T-helper 1 cell treated with Interleukin-12 subunit alpha and Interleukin-12 subunit beta and Interleukin-4 antibody, amounts not matched to agents 30 μg/mL and 1 μg/mL, for 36 hours (primary cell): ENCODE measurements at regions not wholly inside any gene's neighbourhood (a gene's known extent, or its start where the extent isn't known, plus 50 kb on each side); places are given as distances from the start of the nearest gene placed in this dataset.

Source experiments
- H3K27ac Mint-ChIP-seq: one replicate; pipeline ENCODE4 v1.8.0; 2021; ENCODE audit warnings: mild to moderate bottlenecking, mixed read lengths
- H3K27me3 Mint-ChIP-seq: one replicate; pipeline ENCODE4 v1.8.0; 2021; ENCODE audit warnings: low read depth, mixed read lengths
- H3K36me3 Mint-ChIP-seq: one replicate; pipeline ENCODE4 v1.8.0; 2021; ENCODE audit warnings: low read depth, mixed read lengths
- H3K4me1 Mint-ChIP-seq: one replicate; pipeline ENCODE4 v1.8.0; 2021; ENCODE audit warnings: low read depth, mixed read lengths
- H3K4me3 Mint-ChIP-seq: one replicate; pipeline ENCODE4 v1.8.0; 2021; ENCODE audit warnings: mild to moderate bottlenecking, moderate library complexity, mixed read lengths
- H3K9me3 Mint-ChIP-seq: one replicate; pipeline ENCODE4 v1.8.0; 2021; ENCODE audit warnings: mixed read lengths

DNA sequence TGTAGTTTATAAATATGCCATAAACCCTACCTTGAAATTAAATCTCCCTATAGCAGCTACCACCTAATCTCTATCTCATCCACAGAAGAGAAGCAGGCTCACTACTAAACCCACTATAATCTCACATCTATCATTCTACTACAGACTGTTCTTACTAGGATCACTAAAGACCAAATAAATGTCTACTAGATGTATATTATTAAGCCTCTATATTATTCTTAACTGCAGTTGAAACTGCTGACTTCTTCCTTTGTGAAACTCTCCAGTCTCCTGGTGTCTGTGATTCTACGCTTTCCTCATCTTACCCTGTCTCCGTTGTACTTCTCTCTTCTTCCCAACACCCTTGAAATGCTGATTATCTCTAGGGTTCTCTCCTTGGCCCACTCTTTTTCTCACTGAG is 1154.0 kb downstream of the IGSF11 start:
- no peaks in the 10 kb centered on the region for H3K4me1 Mint-ChIP-seq
- no peaks in the 10 kb centered on the region for H3K36me3 Mint-ChIP-seq
- H3K27me3 Mint-ChIP-seq, result no peaks in the 10 kb centered on the region
- no peak overlapping the region for H3K4me3 Mint-ChIP-seq
- H3K9me3 Mint-ChIP-seq, result peaks cover 3% of the 10 kb centered on the region
- no peak overlapping the region for H3K27ac Mint-ChIP-seq

DNA sequence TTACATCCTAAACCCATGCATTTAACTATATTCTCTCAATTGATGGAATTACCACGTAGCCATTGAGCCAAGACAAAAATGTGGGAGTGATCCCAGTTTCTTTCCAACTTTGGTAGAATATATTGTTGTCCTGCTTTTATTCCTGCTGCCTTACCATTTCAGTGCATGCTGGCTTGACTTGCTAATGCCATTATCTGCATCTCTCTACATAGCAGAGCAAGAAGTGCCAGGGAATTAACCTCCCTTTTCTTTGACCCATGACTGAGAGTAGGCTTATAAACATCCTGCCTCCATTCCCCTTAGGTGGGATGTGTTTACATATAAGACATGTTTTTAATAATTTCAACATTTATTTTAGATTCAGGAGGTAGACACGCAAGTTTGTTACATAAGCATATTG is 1153.4 kb downstream of the IGSF11 start:
- H3K27me3 Mint-ChIP-seq, result no peaks in the 10 kb centered on the region
- no peak overlapping the region for H3K27ac Mint-ChIP-seq
- H3K9me3 Mint-ChIP-seq, result peaks cover 3% of the 10 kb centered on the region
- no peaks in the 10 kb centered on the region for H3K4me1 Mint-ChIP-seq
- H3K4me3 Mint-ChIP-seq, result no peak overlapping the region
- H3K36me3 Mint-ChIP-seq, result no peaks in the 10 kb centered on the region

DNA sequence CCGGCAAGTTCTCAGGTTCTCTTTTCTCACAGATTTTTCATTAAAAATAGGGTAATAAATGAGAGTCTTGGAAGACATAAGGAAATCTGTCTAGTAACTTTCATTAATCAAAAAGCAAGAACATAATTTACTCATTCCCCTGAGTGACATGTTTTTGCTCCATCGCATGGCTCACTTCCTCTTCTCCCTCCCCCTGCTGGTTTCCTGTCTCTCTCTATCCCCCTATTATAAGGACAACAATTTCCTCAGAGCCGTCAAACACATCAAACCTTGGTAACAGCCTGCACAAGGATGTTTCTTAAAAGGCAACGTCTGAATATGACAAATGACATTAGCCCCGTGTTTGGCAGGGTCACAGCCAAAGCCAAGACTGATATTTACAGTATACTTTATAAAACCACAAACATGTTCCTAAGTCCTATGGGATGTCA is 1149.6 kb downstream of the IGSF11 start:
- Mint-ChIP-seq H3K4me1 (no peaks in the 10 kb centered on the region), H3K4me3 (no peak overlapping the region), H3K9me3 (peaks cover 3% of the 10 kb centered on the region), H3K27ac (no peak overlapping the region), H3K36me3 (no peaks in the 10 kb centered on the region), H3K27me3 (no peaks in the 10 kb centered on the region)

DNA sequence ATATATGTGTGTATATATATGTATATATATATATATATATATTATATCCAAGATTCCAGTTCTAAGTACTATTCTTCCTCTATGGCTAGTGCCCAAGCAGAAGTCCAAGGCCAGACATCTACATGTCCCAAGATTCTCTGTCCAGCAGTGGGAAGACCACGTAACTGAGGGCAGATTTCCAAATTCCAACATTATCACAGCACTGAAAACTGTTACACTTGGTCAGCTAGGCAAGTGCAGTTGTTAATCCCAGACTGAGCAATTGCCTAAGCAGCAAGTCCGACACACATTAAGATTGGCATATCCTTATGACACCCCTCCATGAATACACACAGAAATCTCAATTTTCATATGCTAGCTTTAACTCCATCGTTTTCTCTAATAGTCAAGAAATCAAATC is 1148.5 kb downstream of the IGSF11 start:
- Mint-ChIP-seq H3K4me1 (no peaks in the 10 kb centered on the region), H3K27ac (no peak overlapping the region), H3K27me3 (no peaks in the 10 kb centered on the region), H3K4me3 (no peak overlapping the region), H3K9me3 (peaks cover 3% of the 10 kb centered on the region), H3K36me3 (no peaks in the 10 kb centered on the region)

DNA sequence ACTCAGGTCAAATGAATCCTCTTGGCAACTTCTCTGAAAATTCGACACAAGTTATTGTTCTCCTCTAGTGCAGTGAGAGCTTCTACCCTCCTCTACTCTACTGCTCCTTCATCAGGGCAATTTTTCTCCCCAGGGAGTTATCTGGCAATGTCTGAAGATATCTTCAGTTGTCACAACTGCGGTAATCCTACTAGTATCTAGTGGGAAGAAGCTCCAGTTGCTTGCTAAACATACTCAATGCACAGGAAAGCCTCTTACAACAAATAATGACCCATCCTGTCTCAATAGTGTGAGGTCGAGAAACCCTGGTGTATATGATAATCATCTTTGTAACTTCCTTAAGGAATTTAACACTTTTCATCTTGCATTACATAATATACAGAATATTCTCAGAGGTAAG is 1147.6 kb downstream of the IGSF11 start:
- Mint-ChIP-seq H3K36me3 (no peaks in the 10 kb centered on the region), H3K27ac (no peak overlapping the region), H3K4me3 (no peak overlapping the region), H3K4me1 (no peaks in the 10 kb centered on the region), H3K9me3 (peaks cover 3% of the 10 kb centered on the region), H3K27me3 (no peaks in the 10 kb centered on the region)

DNA sequence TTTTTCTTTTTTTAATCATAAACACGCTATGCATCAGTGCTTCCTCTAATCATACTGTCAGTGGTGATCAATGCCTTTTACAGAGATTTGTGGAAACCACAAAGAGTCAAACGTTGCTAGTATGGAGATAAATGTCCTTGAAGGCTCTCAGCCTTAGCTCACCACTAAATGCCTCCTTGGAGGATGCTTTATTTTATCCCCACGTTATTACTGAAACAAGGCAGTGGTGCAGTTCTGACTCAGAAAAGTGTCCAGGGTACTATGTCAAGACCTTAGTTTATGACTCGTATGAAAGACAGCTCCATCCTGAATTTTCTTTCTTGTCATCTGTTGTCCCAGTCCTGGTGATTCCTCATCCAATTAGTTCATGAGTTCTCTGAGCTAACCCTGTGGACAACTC is 1146.7 kb downstream of the IGSF11 start:
- Mint-ChIP-seq H3K27me3 (no peaks in the 10 kb centered on the region), H3K27ac (no peak overlapping the region), H3K4me1 (no peaks in the 10 kb centered on the region), H3K9me3 (no peaks in the 10 kb centered on the region), H3K4me3 (no peak overlapping the region), H3K36me3 (no peaks in the 10 kb centered on the region)

DNA sequence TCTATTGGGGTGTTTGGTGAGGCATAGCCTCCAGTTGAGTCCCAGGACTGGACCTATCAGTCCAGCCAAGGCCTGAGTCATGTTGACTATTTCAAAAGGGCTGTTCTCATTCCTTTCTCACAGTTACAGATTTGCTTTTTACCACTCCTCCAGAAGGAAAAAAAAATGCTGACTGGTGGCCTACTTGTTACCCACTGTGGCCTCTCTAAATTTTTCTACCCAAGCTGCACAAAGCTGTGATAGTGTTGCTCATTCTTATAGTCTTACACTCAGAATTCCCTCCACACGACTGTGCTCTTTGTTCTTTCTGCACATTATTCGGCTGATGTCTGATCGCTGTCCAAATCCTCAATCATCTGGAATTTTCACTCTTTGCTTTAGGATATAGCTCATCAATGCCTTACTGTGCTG is 1142.2 kb downstream of the IGSF11 start:
- Mint-ChIP-seq H3K36me3 (no peaks in the 10 kb centered on the region), H3K9me3 (no peaks in the 10 kb centered on the region), H3K4me1 (no peaks in the 10 kb centered on the region), H3K27me3 (no peaks in the 10 kb centered on the region), H3K4me3 (no peak overlapping the region), H3K27ac (no peak overlapping the region)

DNA sequence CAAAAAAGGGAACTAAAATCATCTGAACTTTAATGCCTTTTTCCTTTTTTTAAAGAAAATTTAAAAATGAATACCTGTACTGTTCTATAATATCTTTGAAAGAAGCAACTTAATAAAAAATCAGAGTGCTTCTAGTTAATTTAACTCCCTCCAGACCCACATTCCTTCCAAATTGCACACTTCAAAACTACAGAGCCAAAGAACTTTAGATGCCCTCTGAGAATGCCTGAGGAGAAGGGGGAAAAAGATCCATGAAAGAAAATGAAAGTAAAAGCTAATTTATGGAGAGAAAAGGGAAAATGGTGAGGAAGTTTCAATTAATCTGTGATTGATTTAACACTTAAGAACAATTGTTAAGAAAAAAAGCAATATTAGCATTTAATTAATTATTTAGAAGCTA is 1141.6 kb downstream of the IGSF11 start:
- no peaks in the 10 kb centered on the region for H3K4me1 Mint-ChIP-seq

DNA sequence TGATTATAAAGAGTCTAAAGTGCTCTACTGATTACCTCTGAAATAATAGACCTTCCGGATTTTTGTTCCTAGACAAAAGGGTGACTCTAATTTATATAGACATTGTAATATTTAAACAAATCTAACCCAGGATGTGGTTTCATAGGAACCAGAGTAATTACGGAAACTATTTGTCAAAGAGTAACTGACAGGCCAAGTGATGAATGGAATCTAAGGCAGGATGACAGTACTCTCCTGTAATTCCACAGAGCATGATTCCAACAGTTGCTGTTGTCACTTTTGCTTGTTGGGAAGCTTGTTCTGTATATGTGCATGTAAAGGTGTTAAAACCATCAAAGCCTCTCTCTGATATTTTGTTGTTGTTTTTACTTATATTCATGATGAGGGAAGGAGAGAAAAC is 1141.0 kb downstream of the IGSF11 start:
- Mint-ChIP-seq H3K4me1 (no peaks in the 10 kb centered on the region), H3K4me3 (no peak overlapping the region), H3K27ac (no peak overlapping the region), H3K36me3 (no peaks in the 10 kb centered on the region), H3K27me3 (no peaks in the 10 kb centered on the region), H3K9me3 (no peaks in the 10 kb centered on the region)

More for the DNA sequence above, 1141.6 kb downstream of the IGSF11 start:
- H3K9me3 Mint-ChIP-seq, result no peaks in the 10 kb centered on the region
- H3K36me3 Mint-ChIP-seq, result no peaks in the 10 kb centered on the region
- H3K27me3 Mint-ChIP-seq, result no peaks in the 10 kb centered on the region
- H3K4me3 Mint-ChIP-seq, result no peak overlapping the region
- H3K27ac Mint-ChIP-seq, result no peak overlapping the region

DNA sequence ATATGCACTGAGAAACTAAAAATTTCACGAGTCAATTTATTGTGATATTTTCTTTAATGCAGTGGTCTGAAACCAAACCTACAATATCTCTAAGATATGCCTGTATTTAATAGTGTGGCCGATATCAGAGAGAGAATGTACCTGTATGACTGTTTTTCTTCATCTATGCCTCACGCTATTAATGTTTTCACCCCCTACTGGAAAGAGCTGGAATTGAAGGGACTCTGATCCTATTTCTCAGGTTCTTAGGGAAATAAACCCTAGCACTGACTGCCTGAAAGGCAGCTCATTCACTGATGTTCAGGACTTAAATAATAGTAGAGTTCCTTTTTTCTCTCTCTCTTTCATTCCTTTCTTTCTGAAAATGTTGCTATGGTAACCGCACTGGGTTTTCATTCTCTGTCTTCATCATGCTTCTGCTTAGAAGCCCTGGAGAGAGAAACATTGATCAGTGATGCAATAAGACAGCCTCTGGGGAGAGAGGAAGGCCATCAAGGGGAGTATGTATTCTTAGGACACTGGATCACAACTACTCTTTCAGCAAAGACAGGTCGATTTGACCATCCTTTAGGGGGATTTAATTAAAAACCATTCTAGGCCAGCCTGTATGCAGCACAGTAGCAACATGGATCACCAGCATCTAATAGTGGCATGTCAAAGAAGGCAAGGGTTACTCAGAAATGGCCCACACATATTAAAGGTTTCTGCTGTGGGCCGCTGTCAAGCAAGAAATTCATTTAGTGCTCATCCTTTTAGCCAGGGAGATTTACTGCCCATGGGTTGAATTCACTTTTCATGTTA is 1135.7 kb downstream of the IGSF11 start:
- Mint-ChIP-seq H3K9me3 (no peaks in the 10 kb centered on the region), H3K27ac (no peak overlapping the region), H3K36me3 (no peaks in the 10 kb centered on the region), H3K27me3 (no peaks in the 10 kb centered on the region), H3K4me3 (no peak overlapping the region), H3K4me1 (no peaks in the 10 kb centered on the region)

DNA sequence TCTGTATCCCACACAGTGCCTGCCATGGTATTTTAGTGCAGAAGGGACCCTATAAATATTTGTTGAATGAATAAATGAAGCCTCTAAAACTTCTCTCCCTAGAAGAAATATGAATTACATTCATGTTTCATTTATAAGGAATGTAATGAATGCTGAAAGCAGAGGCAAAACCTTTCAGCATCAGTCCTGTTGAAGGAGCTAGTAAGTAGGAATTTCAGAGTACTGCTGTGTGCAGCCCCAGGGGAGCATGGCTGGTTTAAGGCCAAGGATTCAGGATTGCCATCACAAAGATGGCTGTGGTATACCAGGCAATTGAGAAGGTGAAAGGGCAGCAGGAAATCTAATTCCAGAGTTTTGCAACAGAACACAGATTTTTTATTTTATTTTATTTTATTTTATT is 1131.4 kb downstream of the IGSF11 start:
- Mint-ChIP-seq H3K27me3 (no peaks in the 10 kb centered on the region), H3K4me3 (no peak overlapping the region), H3K9me3 (no peaks in the 10 kb centered on the region), H3K36me3 (no peaks in the 10 kb centered on the region), H3K27ac (no peak overlapping the region), H3K4me1 (no peaks in the 10 kb centered on the region)

DNA sequence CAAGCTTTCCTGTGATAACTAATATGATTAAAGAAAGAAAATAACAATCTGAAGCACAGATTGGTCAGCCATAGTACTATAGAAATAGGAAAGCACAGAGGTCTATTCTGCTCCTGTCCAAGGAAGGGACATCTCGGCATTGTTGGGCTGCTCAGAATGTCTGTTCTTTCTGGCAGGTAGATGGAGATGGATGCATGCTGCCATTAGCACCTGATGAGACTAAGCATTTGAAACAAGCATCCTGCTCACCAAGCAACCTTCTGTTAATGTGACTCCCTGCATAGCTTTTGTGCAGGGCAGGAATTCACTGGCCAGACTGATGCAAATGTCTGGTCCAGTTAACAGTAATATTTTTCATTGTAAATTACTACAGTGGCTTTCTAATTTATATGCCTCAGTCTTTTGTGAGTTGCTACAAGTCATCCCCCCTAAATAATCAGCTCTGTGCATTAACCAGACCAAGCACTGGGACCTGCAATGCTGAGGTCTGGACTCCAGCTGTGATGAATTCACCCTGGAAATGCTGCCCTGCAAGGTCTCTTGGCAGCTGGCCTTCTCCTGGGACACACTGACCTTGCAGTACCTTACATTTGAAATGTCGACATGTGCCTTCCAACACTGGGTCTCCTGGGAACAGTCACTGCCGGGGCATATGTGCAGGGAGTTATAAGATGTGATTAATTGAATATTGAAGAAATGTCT is 1123.7 kb downstream of the IGSF11 start:
- H3K27ac Mint-ChIP-seq, result no peak overlapping the region
- no peaks in the 10 kb centered on the region for H3K9me3 Mint-ChIP-seq
- no peaks in the 10 kb centered on the region for H3K27me3 Mint-ChIP-seq
- H3K4me1 Mint-ChIP-seq, result no peaks in the 10 kb centered on the region
- H3K36me3 Mint-ChIP-seq, result no peaks in the 10 kb centered on the region
- no peak overlapping the region for H3K4me3 Mint-ChIP-seq

DNA sequence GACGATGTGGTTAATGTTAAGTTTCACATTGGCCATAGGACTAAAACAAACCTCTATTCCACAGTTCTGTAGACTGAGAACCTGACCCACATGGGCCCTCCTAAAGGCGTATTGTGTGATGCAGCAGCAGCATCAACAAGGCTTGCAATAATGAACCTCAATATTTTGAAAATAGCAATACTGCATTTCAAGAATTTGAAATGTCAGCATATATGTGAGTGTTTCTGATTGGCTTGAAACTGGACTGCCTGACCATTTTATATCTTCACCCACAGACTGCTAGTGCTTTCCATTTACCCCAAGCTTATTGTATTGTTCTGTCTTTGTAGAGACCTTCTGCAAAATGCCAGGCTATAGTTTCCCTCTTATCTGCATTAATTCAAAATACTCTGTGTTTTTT is 1122.3 kb downstream of the IGSF11 start:
- no peaks in the 10 kb centered on the region for H3K4me1 Mint-ChIP-seq
- no peaks in the 10 kb centered on the region for H3K27me3 Mint-ChIP-seq

DNA sequence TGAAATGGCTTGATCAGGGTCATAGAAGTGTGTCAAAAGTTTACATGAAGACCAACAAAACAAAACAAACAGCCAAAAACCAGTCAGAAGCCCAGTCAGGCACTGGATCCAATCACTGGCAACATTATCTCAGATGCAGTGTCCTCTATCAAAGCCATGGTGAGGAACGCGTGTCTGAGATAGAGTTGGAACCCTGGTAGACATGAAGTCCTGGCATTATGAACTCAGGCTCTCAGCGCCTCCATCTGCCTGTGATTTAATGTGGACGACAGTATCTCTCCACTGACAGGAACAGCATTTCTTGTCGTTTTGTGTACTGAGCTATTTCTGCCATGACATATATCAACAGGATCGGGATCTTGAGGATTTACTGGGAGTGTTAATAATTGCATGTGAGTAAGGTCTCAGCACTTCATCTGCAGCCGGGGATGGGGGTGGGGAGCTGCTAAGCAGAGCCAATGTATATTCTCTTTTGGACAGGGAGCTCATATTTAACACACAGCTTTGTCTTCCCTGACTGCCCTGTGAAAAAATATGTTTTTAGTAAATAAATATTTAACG is 1120.0 kb downstream of the IGSF11 start:
- no peaks in the 10 kb centered on the region for H3K27me3 Mint-ChIP-seq
- H3K9me3 Mint-ChIP-seq, result no peaks in the 10 kb centered on the region
- H3K27ac Mint-ChIP-seq, result no peak overlapping the region
- H3K4me3 Mint-ChIP-seq, result no peak overlapping the region
- no peaks in the 10 kb centered on the region for H3K36me3 Mint-ChIP-seq
- no peaks in the 10 kb centered on the region for H3K4me1 Mint-ChIP-seq

More for the DNA sequence above, 1122.3 kb downstream of the IGSF11 start:
- Mint-ChIP-seq H3K4me3 (no peak overlapping the region), H3K36me3 (no peaks in the 10 kb centered on the region), H3K27ac (no peak overlapping the region), H3K9me3 (no peaks in the 10 kb centered on the region)

DNA sequence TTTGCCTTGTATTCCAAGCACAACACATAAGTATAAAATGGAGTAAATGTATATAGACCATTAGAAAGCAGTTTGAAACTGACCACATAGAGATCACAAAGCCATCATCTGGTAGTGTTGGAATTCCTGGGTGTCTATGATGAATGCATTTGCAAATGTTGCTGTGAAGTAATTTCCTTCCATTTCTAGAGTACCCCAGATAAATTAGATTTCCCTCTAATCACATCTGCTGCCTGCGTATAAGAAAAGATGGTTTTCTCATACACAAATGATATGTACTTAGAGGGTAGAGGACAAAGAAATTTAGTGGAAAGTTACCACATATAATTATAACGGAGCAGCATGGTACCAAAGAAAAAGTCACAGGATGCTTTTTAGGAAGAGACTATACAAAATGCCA is 1117.8 kb downstream of the IGSF11 start:
- Mint-ChIP-seq H3K36me3 (no peaks in the 10 kb centered on the region), H3K4me3 (no peak overlapping the region), H3K9me3 (no peaks in the 10 kb centered on the region), H3K27ac (no peak overlapping the region), H3K4me1 (no peaks in the 10 kb centered on the region), H3K27me3 (no peaks in the 10 kb centered on the region)
